HepG2 (cell line): ENCODE measurements at regions not wholly inside any gene's neighbourhood (a gene's known extent, or its start where the extent isn't known, plus 50 kb on each side); places are given as distances from the start of the nearest gene placed in this dataset.

ENCODE experiments used
- BHLHE40 ChIP-seq: IDR thresholded peaks from 2 replicates; pipeline ENCODE4 v1.6.1; 2011; ENCODE audit warnings: low read length, improper control_type of control experiment
- CREM ChIP-seq, 2 experiments: sonication (generic) in 1 of 2; formaldehyde crosslinking in 1 of 2; IDR thresholded peaks; 2 replicates each; pipeline versions ENCODE4 v1.4.0 to v1.6.1; 2016 to 2020; ENCODE audit warnings: antibody characterized with exemption in 1 of 2, mild to moderate bottlenecking in 1 of 2, missing genetic modification reagents in 1 of 2
- FOSL2 ChIP-seq: sonication (generic); formaldehyde crosslinking; IDR thresholded peaks from 2 replicates; pipeline ENCODE4 v1.4.0; 2020; ENCODE audit warnings: missing genetic modification reagents
- HDAC2 ChIP-seq: sonication (generic); formaldehyde crosslinking; IDR thresholded peaks from 2 replicates; pipeline ENCODE4 v1.4.0; 2020; ENCODE audit warnings: missing genetic modification reagents
- HNRNPLL ChIP-seq: fragments of 200-400 bp; formaldehyde crosslinking; IDR thresholded peaks from 2 replicates; pipeline ENCODE4 v1.6.1; 2017; ENCODE audit warnings: mild to moderate bottlenecking, low read depth, low read length; ENCODE audit not compliant: poor library complexity, severe bottlenecking
- KLF6 ChIP-seq: IDR thresholded peaks from 2 replicates; pipeline ENCODE4 v1.8.0; 2016; ENCODE audit warnings: missing biosample characterization, missing genetic modification reagents
- MTF2 ChIP-seq: sonication (generic); formaldehyde crosslinking; IDR thresholded peaks from 2 replicates; pipeline ENCODE4 v1.5.0; 2020; ENCODE audit warnings: missing genetic modification reagents, borderline replicate concordance
- PAF1 ChIP-seq: IDR thresholded peaks from 2 replicates; pipeline ENCODE4 v1.6.1; 2016; ENCODE audit warnings: missing genetic modification reagents, missing compliant biosample characterization
- SALL1 ChIP-seq: sonication (generic); formaldehyde crosslinking; IDR thresholded peaks from 2 replicates; pipeline ENCODE4 v1.8.0; 2022; ENCODE audit warnings: mild to moderate bottlenecking, missing genetic modification reagents
- SMC3 ChIP-seq: IDR thresholded peaks from 2 replicates; pipeline ENCODE4 v1.6.1; 2011; ENCODE audit warnings: low read length, improper control_type of control experiment
- SOX13 ChIP-seq, 3 experiments: fragments of 450-650 bp in 1 of 3; sonication (generic) in 1 of 3; formaldehyde crosslinking in 1 of 3; IDR thresholded peaks in 2 of 3; conservative IDR thresholded peaks in 1 of 3; 2 replicates each; pipeline versions ENCODE4 v1.5.0 to v1.6.1; 2016 to 2020; ENCODE audit warnings: antibody characterized with exemption in 1 of 3, mild to moderate bottlenecking in 1 of 3, missing compliant biosample characterization in 1 of 3, missing genetic modification reagents in 1 of 3, moderate library complexity in 1 of 3
- TEAD3 ChIP-seq: optimal IDR thresholded peaks from 2 replicates; pipeline ENCODE3; 2016; ENCODE audit warnings: borderline replicate concordance
- ZBTB7A ChIP-seq: sonication (generic); formaldehyde crosslinking; IDR thresholded peaks from 2 replicates; pipeline ENCODE4 v1.8.0; 2022; ENCODE audit warnings: mild to moderate bottlenecking, missing genetic modification reagents
- ZMYM4 ChIP-seq: sonication (generic); formaldehyde crosslinking; IDR thresholded peaks from 2 replicates; pipeline ENCODE4 v1.8.1; 2023; ENCODE audit warnings: mild to moderate bottlenecking, missing genetic modification reagents
- ZNF20 ChIP-seq: sonication (generic); formaldehyde crosslinking; IDR thresholded peaks from 2 replicates; pipeline ENCODE4 v1.4.0; 2020; ENCODE audit warnings: mild to moderate bottlenecking, moderate library complexity, missing genetic modification reagents
- ZNF263 ChIP-seq: sonication (generic); formaldehyde crosslinking; IDR thresholded peaks from 2 replicates; pipeline ENCODE4 v1.4.0; 2020; ENCODE audit warnings: missing genetic modification reagents
- ZNF33B ChIP-seq: sonication (generic); formaldehyde crosslinking; IDR thresholded peaks from 2 replicates; pipeline ENCODE4 v1.5.1; 2020; ENCODE audit warnings: mild to moderate bottlenecking, missing genetic modification reagents
- ZNF350 ChIP-seq: sonication (generic); formaldehyde crosslinking; IDR thresholded peaks from 2 replicates; pipeline ENCODE4 v1.4.0; 2020; ENCODE audit warnings: mild to moderate bottlenecking, low read depth, missing genetic modification reagents, borderline replicate concordance
- ZNF432 ChIP-seq: sonication (generic); formaldehyde crosslinking; IDR thresholded peaks from 2 replicates; pipeline ENCODE4 v1.5.0; 2020; ENCODE audit warnings: missing genetic modification reagents, mild to moderate bottlenecking, borderline replicate concordance
- ZNF460 ChIP-seq: sonication (generic); formaldehyde crosslinking; IDR thresholded peaks from 2 replicates; pipeline ENCODE4 v1.5.1; 2020; ENCODE audit warnings: missing genetic modification reagents, mild to moderate bottlenecking, borderline replicate concordance
- ZNF557 ChIP-seq: sonication (generic); formaldehyde crosslinking; IDR thresholded peaks from 2 replicates; pipeline ENCODE4 v1.4.0; 2020; ENCODE audit warnings: missing genetic modification reagents
- TF ChIP-seq, protein P1 (sequence below): fragments of 450-650 bp; IDR thresholded peaks from 2 replicates; pipeline ENCODE4 v1.6.1; 2017
- TF ChIP-seq, protein P2 (sequence below): sonication (generic); formaldehyde crosslinking; IDR thresholded peaks from 2 replicates; pipeline ENCODE4 v1.5.1; 2020; ENCODE audit warnings: mild to moderate bottlenecking, moderate library complexity, missing genetic modification reagents
- TF ChIP-seq, protein P3 (sequence below): sonication (generic); formaldehyde crosslinking; IDR thresholded peaks from 2 replicates; pipeline ENCODE4 v1.8.1; 2023; ENCODE audit warnings: missing genetic modification reagents, inconsistent platforms, borderline replicate concordance
- TF ChIP-seq, protein P4 (sequence below): sonication (generic); formaldehyde crosslinking; IDR thresholded peaks from 2 replicates; pipeline ENCODE4 v1.4.0; 2020; ENCODE audit warnings: missing genetic modification reagents

DNA sequence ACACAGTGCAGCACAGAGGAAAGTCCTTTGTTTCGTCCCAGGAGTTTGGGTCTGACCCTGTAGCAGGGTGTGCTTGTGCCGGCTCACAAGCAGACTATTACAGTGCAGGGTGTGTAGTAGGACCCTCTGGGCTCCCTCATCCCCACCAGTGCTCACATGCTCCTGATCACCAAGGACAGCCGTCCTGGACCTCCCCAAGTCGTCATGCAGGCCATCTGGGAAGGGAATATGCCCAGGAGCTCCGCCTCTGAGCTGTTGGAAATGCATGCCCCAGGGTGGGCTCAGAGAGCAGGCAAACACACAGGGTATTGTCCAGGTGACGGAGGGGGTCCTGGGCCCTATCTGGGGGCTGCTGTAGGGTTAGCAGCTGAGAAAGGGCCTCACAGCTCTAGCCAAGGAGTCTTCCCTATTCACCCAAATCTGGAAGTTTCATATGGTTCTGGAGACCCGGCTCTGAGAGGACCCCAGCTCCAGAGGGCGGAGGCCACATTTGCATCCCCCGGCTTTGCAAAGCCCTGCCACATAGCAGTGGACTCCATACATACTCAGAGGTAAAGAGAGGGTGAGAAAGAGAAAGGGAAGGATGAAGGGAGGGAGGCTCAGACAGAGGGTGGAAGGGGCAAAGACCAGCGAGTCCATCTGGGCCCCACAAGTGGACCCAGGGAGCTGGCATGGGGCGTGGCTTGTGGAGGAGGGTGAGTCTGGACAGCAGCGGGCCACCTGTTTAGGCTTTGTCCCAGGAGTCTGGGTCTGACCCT lies 53.5 kb upstream of the PPP2R5C start (continued):
- TF ChIP-seq, protein P1, sequence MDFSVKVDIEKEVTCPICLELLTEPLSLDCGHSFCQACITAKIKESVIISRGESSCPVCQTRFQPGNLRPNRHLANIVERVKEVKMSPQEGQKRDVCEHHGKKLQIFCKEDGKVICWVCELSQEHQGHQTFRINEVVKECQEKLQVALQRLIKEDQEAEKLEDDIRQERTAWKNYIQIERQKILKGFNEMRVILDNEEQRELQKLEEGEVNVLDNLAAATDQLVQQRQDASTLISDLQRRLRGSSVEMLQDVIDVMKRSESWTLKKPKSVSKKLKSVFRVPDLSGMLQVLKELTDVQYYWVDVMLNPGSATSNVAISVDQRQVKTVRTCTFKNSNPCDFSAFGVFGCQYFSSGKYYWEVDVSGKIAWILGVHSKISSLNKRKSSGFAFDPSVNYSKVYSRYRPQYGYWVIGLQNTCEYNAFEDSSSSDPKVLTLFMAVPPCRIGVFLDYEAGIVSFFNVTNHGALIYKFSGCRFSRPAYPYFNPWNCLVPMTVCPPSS = no peak
- TF ChIP-seq BHLHE40 (no peak), PAF1 (CRISPR knock-in tag) (no peak), ZBTB7A (CRISPR knock-in tag) (0 out of 2 replicates have a peak, but pooled peaks have one; percentile 25), MTF2 (CRISPR knock-in tag) (no peak), CREM (IDR thresholded peaks at IDR 0.05) (no peak), CREM (CRISPR knock-in tag; IDR thresholded peaks at IDR 0.05) (no peak), SALL1 (CRISPR knock-in tag) (0 out of 2 replicates have a peak, but pooled peaks have one; percentile 2), ZNF432 (CRISPR knock-in tag) (no peak), ZNF263 (peak; percentile 93), TEAD3 (no peak), KLF6 (CRISPR knock-in tag) (no peak), ZNF557 (no peak), ZNF20 (CRISPR knock-in tag) (no peak), ZNF460 (no peak), ZNF350 (0 out of 2 replicates have a peak, but pooled peaks have one; percentile 17), ZMYM4 (CRISPR knock-in tag) (no peak), ZNF33B (CRISPR knock-in tag) (no peak), HDAC2 (CRISPR knock-in tag) (no peak), FOSL2 (no peak), SOX13 (IDR thresholded peaks at IDR 0.05) (no peak), SOX13 (CRISPR knock-in tag; conservative IDR thresholded peaks at IDR 0.05 in 1 of 2, IDR thresholded peaks at IDR 0.05 in 1 of 2) (no peak), HNRNPLL (no peak), SMC3 (no peak)
- TF ChIP-seq, protein P2, sequence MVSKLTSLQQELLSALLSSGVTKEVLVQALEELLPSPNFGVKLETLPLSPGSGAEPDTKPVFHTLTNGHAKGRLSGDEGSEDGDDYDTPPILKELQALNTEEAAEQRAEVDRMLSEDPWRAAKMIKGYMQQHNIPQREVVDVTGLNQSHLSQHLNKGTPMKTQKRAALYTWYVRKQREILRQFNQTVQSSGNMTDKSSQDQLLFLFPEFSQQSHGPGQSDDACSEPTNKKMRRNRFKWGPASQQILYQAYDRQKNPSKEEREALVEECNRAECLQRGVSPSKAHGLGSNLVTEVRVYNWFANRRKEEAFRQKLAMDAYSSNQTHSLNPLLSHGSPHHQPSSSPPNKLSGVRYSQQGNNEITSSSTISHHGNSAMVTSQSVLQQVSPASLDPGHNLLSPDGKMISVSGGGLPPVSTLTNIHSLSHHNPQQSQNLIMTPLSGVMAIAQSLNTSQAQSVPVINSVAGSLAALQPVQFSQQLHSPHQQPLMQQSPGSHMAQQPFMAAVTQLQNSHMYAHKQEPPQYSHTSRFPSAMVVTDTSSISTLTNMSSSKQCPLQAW (CRISPR knock-in tag) = 0 out of 2 replicates have a peak, but pooled peaks have one; percentile 6
- TF ChIP-seq, protein P3, sequence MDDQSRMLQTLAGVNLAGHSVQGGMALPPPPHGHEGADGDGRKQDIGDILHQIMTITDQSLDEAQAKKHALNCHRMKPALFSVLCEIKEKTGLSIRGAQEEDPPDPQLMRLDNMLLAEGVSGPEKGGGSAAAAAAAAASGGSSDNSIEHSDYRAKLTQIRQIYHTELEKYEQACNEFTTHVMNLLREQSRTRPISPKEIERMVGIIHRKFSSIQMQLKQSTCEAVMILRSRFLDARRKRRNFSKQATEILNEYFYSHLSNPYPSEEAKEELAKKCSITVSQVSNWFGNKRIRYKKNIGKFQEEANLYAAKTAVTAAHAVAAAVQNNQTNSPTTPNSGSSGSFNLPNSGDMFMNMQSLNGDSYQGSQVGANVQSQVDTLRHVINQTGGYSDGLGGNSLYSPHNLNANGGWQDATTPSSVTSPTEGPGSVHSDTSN (CRISPR knock-in tag) = no peak
- TF ChIP-seq, protein P4, sequence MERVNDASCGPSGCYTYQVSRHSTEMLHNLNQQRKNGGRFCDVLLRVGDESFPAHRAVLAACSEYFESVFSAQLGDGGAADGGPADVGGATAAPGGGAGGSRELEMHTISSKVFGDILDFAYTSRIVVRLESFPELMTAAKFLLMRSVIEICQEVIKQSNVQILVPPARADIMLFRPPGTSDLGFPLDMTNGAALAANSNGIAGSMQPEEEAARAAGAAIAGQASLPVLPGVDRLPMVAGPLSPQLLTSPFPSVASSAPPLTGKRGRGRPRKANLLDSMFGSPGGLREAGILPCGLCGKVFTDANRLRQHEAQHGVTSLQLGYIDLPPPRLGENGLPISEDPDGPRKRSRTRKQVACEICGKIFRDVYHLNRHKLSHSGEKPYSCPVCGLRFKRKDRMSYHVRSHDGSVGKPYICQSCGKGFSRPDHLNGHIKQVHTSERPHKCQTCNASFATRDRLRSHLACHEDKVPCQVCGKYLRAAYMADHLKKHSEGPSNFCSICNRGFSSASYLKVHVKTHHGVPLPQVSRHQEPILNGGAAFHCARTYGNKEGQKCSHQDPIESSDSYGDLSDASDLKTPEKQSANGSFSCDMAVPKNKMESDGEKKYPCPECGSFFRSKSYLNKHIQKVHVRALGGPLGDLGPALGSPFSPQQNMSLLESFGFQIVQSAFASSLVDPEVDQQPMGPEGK (CRISPR knock-in tag) = peak; percentile 30; the same call in 1 of the 2 replicates
